ENCODE measurements at regions not wholly inside any gene's neighbourhood (a gene's known extent, or its start where the extent isn't known, plus 50 kb on each side); places are given as distances from the start of the nearest gene placed in this dataset.

GRCh38 chr3:107870096-107870495 is 220.7 kb downstream of the CD47 start:
- H3K36me3 Mint-ChIP-seq = no peaks in the 10 kb centered on the region
- H3K4me1 Mint-ChIP-seq = peaks cover 11% of the 10 kb centered on the region
- ATAC-seq = no peak
- H3K4me3 Mint-ChIP-seq = no peak overlapping the region
- DNase-seq (ENCODE audit: low spot score in 2 of 2) = no peak
- H3K9me3 Mint-ChIP-seq = no peaks in the 10 kb centered on the region
- no peak overlapping the region for H3K27ac Mint-ChIP-seq

GRCh38 chr3:107868449-107868848 is 222.4 kb downstream of the CD47 start:
- H3K9me3 Mint-ChIP-seq = no peaks in the 10 kb centered on the region
- no peak for DNase-seq (ENCODE audit: low spot score in 2 of 2)
- no peaks in the 10 kb centered on the region for H3K36me3 Mint-ChIP-seq
- H3K27ac Mint-ChIP-seq = no peak overlapping the region
- H3K4me3 Mint-ChIP-seq = no peak overlapping the region
- ATAC-seq = no peak
- H3K4me1 Mint-ChIP-seq = peaks cover 11% of the 10 kb centered on the region

- DNase-seq (ENCODE audit: low spot score in 2 of 2) (no peak), ATAC-seq (no peak)
- no peaks in the 10 kb centered on the region for H3K36me3 Mint-ChIP-seq
- H3K27ac Mint-ChIP-seq = no peak overlapping the region
- peaks cover 7% of the 10 kb centered on the region for H3K4me1 Mint-ChIP-seq
- H3K4me3 Mint-ChIP-seq = no peak overlapping the region
- no peaks in the 10 kb centered on the region for H3K9me3 Mint-ChIP-seq
These were observed 228.9 kb downstream of the CD47 start for GRCh38 chr3:107861904-107862303.

DNA sequence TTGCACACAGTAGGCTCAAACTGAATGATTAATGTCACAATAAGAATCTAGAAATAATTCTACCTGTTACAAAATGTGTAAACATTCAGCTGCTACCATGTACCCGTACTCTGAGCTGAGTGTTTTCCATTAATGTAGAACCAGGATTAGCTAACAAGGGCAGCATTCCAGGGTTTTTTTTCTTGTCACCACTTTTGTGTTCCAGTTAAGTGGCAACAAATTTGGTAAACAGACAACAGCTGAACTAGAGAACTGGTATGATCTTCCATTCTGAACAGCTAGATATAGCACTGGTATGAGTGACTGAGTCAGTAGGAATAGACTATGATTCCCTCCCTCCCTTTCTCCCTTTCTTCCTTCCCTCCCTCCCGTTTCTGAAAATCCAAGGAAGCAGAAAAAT is 229.4 kb downstream of the CD47 start:
- no peaks in the 10 kb centered on the region for H3K36me3 Mint-ChIP-seq
- ATAC-seq (no peak), DNase-seq (ENCODE audit: low spot score in 2 of 2) (no peak)
- H3K4me1 Mint-ChIP-seq = peaks cover 7% of the 10 kb centered on the region
- no peaks in the 10 kb centered on the region for H3K9me3 Mint-ChIP-seq
- no peak overlapping the region for H3K4me3 Mint-ChIP-seq
- no peak overlapping the region for H3K27ac Mint-ChIP-seq
